WTC11 (cell line): ENCODE measurements at regions not wholly inside any gene's neighbourhood (a gene's known extent, or its start where the extent isn't known, plus 50 kb on each side); places are given as distances from the start of the nearest gene placed in this dataset.

Source experiments
- TCF7 ChIP-seq: sonication (generic); formaldehyde crosslinking; IDR thresholded peaks from 2 replicates; pipeline ENCODE4 v1.8.0; 2022; ENCODE audit warnings: mild to moderate bottlenecking, low read depth, missing genetic modification reagents, moderate library complexity
- ZBTB21 ChIP-seq: sonication (generic); formaldehyde crosslinking; IDR thresholded peaks from 2 replicates; pipeline ENCODE4 v1.8.1; 2023; ENCODE audit warnings: mild to moderate bottlenecking, missing genetic modification reagents, borderline replicate concordance
- ZNF219 ChIP-seq: sonication (generic); formaldehyde crosslinking; IDR thresholded peaks from 2 replicates; pipeline ENCODE4 v1.8.0; 2023; ENCODE audit warnings: missing genetic modification reagents, mild to moderate bottlenecking, borderline replicate concordance
- TF ChIP-seq, protein P1 (sequence below): fragments of 200-600 bp; IDR thresholded peaks from 2 replicates; pipeline ENCODE4 v1.8.0; 2022; ENCODE audit warnings: antibody characterized with exemption

DNA sequence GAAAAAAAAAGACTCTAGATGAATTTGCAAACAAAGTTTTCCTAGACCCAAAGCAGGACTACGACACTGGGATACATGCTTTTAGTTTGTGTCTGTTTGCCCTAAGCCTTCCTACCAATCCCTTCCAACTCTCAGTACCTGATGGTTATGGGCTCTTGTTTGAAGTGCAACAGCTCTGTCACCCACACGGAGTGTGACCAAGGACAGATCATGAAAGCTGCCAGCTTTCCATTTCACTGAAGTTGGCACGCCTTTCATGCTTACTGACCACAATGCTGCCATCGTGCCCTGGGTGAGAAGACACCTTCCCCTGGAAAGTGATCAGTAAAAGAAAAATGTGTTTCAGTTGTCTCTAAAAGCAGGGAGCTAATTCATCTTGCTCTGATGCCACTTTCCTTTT lies 312.5 kb upstream of the PTBP2 start:
- TF ChIP-seq, protein P1, sequence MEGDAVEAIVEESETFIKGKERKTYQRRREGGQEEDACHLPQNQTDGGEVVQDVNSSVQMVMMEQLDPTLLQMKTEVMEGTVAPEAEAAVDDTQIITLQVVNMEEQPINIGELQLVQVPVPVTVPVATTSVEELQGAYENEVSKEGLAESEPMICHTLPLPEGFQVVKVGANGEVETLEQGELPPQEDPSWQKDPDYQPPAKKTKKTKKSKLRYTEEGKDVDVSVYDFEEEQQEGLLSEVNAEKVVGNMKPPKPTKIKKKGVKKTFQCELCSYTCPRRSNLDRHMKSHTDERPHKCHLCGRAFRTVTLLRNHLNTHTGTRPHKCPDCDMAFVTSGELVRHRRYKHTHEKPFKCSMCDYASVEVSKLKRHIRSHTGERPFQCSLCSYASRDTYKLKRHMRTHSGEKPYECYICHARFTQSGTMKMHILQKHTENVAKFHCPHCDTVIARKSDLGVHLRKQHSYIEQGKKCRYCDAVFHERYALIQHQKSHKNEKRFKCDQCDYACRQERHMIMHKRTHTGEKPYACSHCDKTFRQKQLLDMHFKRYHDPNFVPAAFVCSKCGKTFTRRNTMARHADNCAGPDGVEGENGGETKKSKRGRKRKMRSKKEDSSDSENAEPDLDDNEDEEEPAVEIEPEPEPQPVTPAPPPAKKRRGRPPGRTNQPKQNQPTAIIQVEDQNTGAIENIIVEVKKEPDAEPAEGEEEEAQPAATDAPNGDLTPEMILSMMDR = no peak
- no peak for TF ChIP-seq ZBTB21 (CRISPR knock-in tag)
- TF ChIP-seq ZNF219 (CRISPR knock-in tag) = no peak
- TF ChIP-seq TCF7 (CRISPR knock-in tag) = no peak
